Glomerular endothelial cell (primary cell): ENCODE measurements at regions not wholly inside any gene's neighbourhood (a gene's known extent, or its start where the extent isn't known, plus 50 kb on each side); places are given as distances from the start of the nearest gene placed in this dataset.

Experiments
- DNase-seq: peaks from one replicate; pipeline ENCODE4 v3.0.0-alpha.2; 2011; ENCODE audit warnings: low read depth, low spot score; ENCODE audit errors: extremely low read depth

GRCh38 chr13:105960326-105960725, 575.1 kb downstream of the EFNB2 start:
- no peak for DNase-seq

GRCh38 chr13:105959876-105960275, 575.6 kb downstream of the EFNB2 start:
- DNase-seq = no peak

- no peak for DNase-seq
Observed at GRCh38 chr13:105957769-105958438, 577.6 kb downstream of the EFNB2 start.

GRCh38 chr13:105956921-105957320, 578.5 kb downstream of the EFNB2 start:
- DNase-seq = no peak

- DNase-seq = no peak
Observed at GRCh38 chr13:105952973-105953290, 582.5 kb downstream of the EFNB2 start.

GRCh38 chr13:105952233-105952972, 583.1 kb downstream of the EFNB2 start:
- DNase-seq = no peak

GRCh38 chr13:105948143-105948542, 587.3 kb downstream of the EFNB2 start:
- DNase-seq = no peak

- DNase-seq = no peak
Observed at GRCh38 chr13:105940882-105941281, 594.6 kb downstream of the EFNB2 start.

- no peak for DNase-seq
Observed at GRCh38 chr13:105937451-105937850, 598.0 kb downstream of the EFNB2 start.

GRCh38 chr13:105936816-105937215, 598.6 kb downstream of the EFNB2 start:
- no peak for DNase-seq

- no peak for DNase-seq
Observed at GRCh38 chr13:105929505-105929904, 606.0 kb downstream of the EFNB2 start.

GRCh38 chr13:105928901-105929300, 606.6 kb downstream of the EFNB2 start:
- DNase-seq = no peak

- no peak for DNase-seq
Observed at GRCh38 chr13:105928048-105928447, 607.4 kb downstream of the EFNB2 start.

- DNase-seq = no peak
Observed at GRCh38 chr13:105925496-105925895, 610.0 kb downstream of the EFNB2 start.

- DNase-seq = no peak
Observed at GRCh38 chr13:105921711-105922110, 613.8 kb downstream of the EFNB2 start.

- no peak for DNase-seq
Observed at GRCh38 chr13:105920370-105920769, 615.1 kb downstream of the EFNB2 start.

GRCh38 chr13:105918842-105919741, 616.4 kb downstream of the EFNB2 start:
- peak; percentile 37 for DNase-seq

- DNase-seq = no peak
Observed at GRCh38 chr13:105915146-105915850, 620.2 kb downstream of the EFNB2 start.

- DNase-seq = no peak
Observed at GRCh38 chr13:105914291-105915036, 621.0 kb downstream of the EFNB2 start.

- DNase-seq = no peak
Observed at GRCh38 chr13:105908586-105908985, 626.9 kb downstream of the EFNB2 start.
